Suprapubic skin (tissue), 4 donors: ENCODE measurements at regions not wholly inside any gene's neighbourhood (a gene's known extent, or its start where the extent isn't known, plus 50 kb on each side); places are given as distances from the start of the nearest gene placed in this dataset.

Experiments used
- DNase-seq, 2 donors: peaks; one replicate each; pipeline ENCODE4 v3.0.0-alpha.2; 2019; ENCODE audit warnings: low spot score in 2 of 2
- H3K27ac ChIP-seq: fragments of 200-600 bp; sonication (generic); one replicate; pipeline ENCODE4 v1.5.1; 2019
- H3K27me3 ChIP-seq: fragments of 200-600 bp; sonication (generic); one replicate; pipeline ENCODE4 v1.5.1; 2019
- H3K36me3 ChIP-seq: fragments of 200-600 bp; sonication (generic); one replicate; pipeline ENCODE4 v1.5.1; 2019
- H3K4me1 ChIP-seq: fragments of 200-600 bp; sonication (generic); one replicate; pipeline ENCODE4 v1.5.1; 2019
- H3K4me3 ChIP-seq: fragments of 200-600 bp; sonication (generic); one replicate; pipeline ENCODE4 v1.5.1; 2019; ENCODE audit warnings: mild to moderate bottlenecking
- H3K9me3 ChIP-seq: fragments of 200-600 bp; sonication (generic); one replicate; pipeline ENCODE4 v1.5.1; 2019
- EP300 ChIP-seq: sonication (generic); formaldehyde crosslinking; IDR thresholded peaks from one replicate; pipeline ENCODE4 v1.6.1; 2017; ENCODE audit warnings: antibody characterized with exemption
- POLR2A ChIP-seq, 2 donors: fragments of 450-650 bp; IDR thresholded peaks; one replicate each; pipeline ENCODE4 v1.6.1; 2017; ENCODE audit warnings: antibody characterized with exemption in 2 of 2, mild to moderate bottlenecking in 2 of 2, moderate library complexity in 2 of 2
- POLR2AphosphoS5 ChIP-seq, 3 donors: sonication (generic); formaldehyde crosslinking; IDR thresholded peaks; one replicate each; pipeline ENCODE4 v1.6.1; 2017; ENCODE audit warnings: antibody characterized with exemption in 3 of 3
- WGBS: methylation state at CpG from one replicate; pipeline ENCODE4 v1.1.5; 2018; 5-methylcytosine and 5-hydroxymethylcytosine counted together
- TF ChIP-seq, protein P1 (sequence below), 2 donors: fragments of 200-600 bp in 1 of 2; fragments of 450-650 bp in 1 of 2; sonication (generic) in 1 of 2; IDR thresholded peaks; one replicate each; pipeline ENCODE4 v1.5.1; 2016 to 2019; ENCODE audit warnings: antibody characterized with exemption in 2 of 2, mild to moderate bottlenecking in 1 of 2, moderate library complexity in 1 of 2

DNA sequence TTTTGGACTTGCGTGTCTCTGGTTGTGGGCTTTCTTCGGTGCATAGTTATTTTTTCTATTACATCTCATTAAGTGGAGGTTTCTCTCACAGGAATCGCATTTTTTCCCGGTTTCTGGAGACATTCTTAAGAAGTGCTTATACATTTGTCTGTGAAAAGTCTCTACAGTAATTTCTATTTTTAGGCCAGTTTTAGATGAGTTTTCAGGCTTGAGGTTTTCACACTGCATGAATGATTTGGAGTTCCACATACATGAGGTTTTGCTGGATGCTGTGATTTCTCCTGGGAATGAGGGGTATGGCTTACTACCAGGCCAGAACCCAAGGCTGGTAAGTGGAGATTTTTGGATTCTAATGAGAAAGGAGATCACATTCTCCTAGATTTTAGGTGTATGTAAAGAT lies 422.6 kb upstream of the SLIT2 start:
- H3K9me3 ChIP-seq, result no peaks in the 10 kb centered on the region
- TF ChIP-seq POLR2AphosphoS5 (IDR thresholded peaks at IDR 0.05) (no peak), POLR2A (IDR thresholded peaks at IDR 0.05) (no peak), EP300 (no peak)
- TF ChIP-seq, protein P1, sequence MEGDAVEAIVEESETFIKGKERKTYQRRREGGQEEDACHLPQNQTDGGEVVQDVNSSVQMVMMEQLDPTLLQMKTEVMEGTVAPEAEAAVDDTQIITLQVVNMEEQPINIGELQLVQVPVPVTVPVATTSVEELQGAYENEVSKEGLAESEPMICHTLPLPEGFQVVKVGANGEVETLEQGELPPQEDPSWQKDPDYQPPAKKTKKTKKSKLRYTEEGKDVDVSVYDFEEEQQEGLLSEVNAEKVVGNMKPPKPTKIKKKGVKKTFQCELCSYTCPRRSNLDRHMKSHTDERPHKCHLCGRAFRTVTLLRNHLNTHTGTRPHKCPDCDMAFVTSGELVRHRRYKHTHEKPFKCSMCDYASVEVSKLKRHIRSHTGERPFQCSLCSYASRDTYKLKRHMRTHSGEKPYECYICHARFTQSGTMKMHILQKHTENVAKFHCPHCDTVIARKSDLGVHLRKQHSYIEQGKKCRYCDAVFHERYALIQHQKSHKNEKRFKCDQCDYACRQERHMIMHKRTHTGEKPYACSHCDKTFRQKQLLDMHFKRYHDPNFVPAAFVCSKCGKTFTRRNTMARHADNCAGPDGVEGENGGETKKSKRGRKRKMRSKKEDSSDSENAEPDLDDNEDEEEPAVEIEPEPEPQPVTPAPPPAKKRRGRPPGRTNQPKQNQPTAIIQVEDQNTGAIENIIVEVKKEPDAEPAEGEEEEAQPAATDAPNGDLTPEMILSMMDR (IDR thresholded peaks at IDR 0.05), result no peak
- no peak overlapping the region for H3K27ac ChIP-seq
- no peaks in the 10 kb centered on the region for H3K4me1 ChIP-seq
- no peak for DNase-seq
- no peaks in the 10 kb centered on the region for H3K36me3 ChIP-seq
- H3K27me3 ChIP-seq, result no peaks in the 10 kb centered on the region
- H3K4me3 ChIP-seq, result no peak overlapping the region
- WGBS, result 97% methylated on average over 4 of the region's 4 CpGs

DNA sequence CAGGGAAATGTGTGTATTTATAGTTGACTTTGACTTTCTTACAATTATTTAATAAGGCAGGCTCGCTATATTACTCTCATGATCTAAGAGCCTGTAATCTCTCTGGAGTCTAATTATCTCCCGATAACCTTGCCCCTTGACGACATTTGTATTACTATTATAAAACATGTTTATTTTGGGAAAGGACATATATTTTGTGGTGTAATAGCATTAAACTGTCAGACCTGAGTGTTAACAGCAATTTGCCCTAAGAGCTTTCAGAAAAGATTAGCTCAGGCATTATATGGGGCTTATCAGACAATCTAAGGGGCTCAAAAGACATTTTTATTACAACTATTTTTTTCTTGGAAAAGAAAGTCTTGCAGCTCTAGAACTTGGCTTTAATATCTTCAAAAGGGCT lies 427.9 kb upstream of the SLIT2 start:
- TF ChIP-seq EP300, result no peak
- no peak for TF ChIP-seq POLR2AphosphoS5 (IDR thresholded peaks at IDR 0.05)
- no peak for TF ChIP-seq POLR2A (IDR thresholded peaks at IDR 0.05)
- TF ChIP-seq, protein P1 (IDR thresholded peaks at IDR 0.05), result no peak
- Histone ChIP-seq H3K36me3 (no peaks in the 10 kb centered on the region), H3K4me3 (no peak overlapping the region), H3K27me3 (no peaks in the 10 kb centered on the region), H3K4me1 (no peaks in the 10 kb centered on the region), H3K27ac (no peak overlapping the region), H3K9me3 (no peaks in the 10 kb centered on the region)
- DNase-seq, result no peak
- 57% methylated on average over 3 of the region's 3 CpGs for WGBS

DNA sequence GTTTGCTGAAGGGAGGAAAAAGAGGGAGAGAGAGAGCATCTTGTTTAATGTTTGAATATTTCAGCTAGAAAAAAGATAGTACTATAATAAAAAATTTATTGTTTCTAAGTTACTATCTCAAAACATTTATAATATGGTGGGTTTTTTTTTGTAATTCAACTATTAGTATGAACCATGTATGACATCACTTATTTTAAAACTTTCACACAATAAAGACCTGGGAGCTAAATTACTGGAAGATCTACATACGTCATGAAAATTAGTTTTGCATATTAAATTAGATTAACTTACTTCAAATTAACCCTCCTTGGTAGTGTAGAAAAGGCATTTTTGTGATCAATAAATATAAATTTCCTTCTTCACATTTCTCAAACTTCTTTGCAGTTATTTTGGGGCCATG lies 432.0 kb upstream of the SLIT2 start:
- Histone ChIP-seq H3K9me3 (no peaks in the 10 kb centered on the region), H3K27ac (no peak overlapping the region), H3K27me3 (no peaks in the 10 kb centered on the region), H3K36me3 (no peaks in the 10 kb centered on the region), H3K4me3 (no peak overlapping the region), H3K4me1 (no peaks in the 10 kb centered on the region)
- TF ChIP-seq POLR2A (IDR thresholded peaks at IDR 0.05) (no peak), POLR2AphosphoS5 (IDR thresholded peaks at IDR 0.05) (no peak), EP300 (no peak)
- TF ChIP-seq, protein P1 (IDR thresholded peaks at IDR 0.05), result no peak
- WGBS, result 84% methylated on average over 1 of the region's 1 CpG
- no peak for DNase-seq

DNA sequence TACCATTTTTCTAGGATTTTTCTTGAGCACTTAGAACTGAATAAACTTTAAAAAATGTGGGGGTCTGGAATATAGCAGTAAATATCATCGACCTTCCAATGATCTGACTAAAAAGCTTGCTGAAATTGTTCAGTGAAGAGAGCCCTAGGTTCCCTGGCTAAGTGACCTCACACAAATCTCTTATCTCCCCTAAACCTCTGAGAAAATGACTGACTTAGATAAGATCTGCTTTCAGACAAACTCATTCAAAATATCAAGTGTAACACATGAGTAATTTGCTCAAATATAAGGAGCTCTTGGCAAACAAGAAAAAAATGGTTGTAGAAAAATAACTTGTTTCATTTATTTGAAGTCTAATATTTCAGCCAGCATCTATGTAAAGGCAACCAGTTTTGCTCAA lies 441.7 kb upstream of the SLIT2 start:
- Histone ChIP-seq H3K4me1 (no peaks in the 10 kb centered on the region), H3K36me3 (no peaks in the 10 kb centered on the region), H3K27ac (no peak overlapping the region), H3K27me3 (no peaks in the 10 kb centered on the region), H3K4me3 (no peak overlapping the region), H3K9me3 (no peaks in the 10 kb centered on the region)
- no peak for TF ChIP-seq POLR2AphosphoS5 (IDR thresholded peaks at IDR 0.05)
- TF ChIP-seq POLR2A (IDR thresholded peaks at IDR 0.05), result no peak
- no peak for TF ChIP-seq EP300
- TF ChIP-seq, protein P1 (IDR thresholded peaks at IDR 0.05), result no peak
- 62% methylated on average over 1 of the region's 1 CpG for WGBS
- no peak for DNase-seq

DNA sequence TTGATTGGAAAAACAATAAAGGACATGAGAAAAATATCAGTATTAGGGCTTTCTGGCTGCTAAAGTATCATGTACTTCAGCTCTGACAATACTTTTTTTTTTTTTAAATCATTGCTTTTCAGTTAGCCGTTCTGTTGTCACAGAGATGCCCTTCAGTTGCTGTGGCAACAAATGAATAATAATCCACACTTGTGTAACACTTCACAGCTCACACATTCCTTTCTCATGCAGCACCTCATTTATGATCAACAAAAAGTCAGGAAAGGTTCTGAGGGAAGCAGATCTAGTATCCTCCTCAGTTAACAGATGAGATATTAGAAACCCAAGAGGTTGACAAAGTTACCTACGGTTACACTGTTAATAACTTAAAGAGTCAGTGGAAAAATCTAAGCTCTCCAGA lies 444.2 kb upstream of the SLIT2 start:
- Histone ChIP-seq H3K27ac (no peak overlapping the region), H3K4me3 (no peak overlapping the region), H3K36me3 (no peaks in the 10 kb centered on the region), H3K9me3 (no peaks in the 10 kb centered on the region), H3K4me1 (no peaks in the 10 kb centered on the region), H3K27me3 (no peaks in the 10 kb centered on the region)
- no peak for TF ChIP-seq POLR2AphosphoS5 (IDR thresholded peaks at IDR 0.05)
- 49% methylated on average over 2 of the region's 2 CpGs for WGBS
- DNase-seq, result no peak

DNA sequence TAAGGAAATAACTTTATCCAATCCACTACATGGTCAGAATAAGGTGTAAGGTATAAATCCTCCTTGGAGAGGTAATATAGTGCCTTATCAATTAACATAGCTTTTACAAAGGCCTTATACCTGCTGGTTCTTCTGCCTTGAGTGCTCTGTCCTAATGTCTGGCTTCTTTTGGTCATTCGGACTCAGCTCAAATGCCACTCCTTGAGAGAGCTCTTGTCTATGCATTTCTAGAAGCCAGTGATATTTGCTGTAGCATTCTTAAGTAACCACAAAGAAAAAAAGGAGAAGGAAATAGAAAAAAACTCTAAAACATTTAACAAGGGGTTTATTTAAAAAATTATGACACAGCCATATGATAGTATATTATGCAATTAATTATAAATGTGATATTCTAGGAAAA lies 444.8 kb upstream of the SLIT2 start:
- Histone ChIP-seq H3K27me3 (no peaks in the 10 kb centered on the region), H3K4me3 (no peak overlapping the region), H3K9me3 (no peaks in the 10 kb centered on the region), H3K36me3 (no peaks in the 10 kb centered on the region), H3K27ac (no peak overlapping the region), H3K4me1 (no peaks in the 10 kb centered on the region)
- 81% methylated on average over 1 of the region's 1 CpG for WGBS
- TF ChIP-seq, protein P1 (IDR thresholded peaks at IDR 0.05), result no peak
- no peak for TF ChIP-seq POLR2A (IDR thresholded peaks at IDR 0.05)
- no peak for DNase-seq
